22Rv1 (cell line): ENCODE measurements at regions not wholly inside any gene's neighbourhood (a gene's known extent, or its start where the extent isn't known, plus 50 kb on each side); places are given as distances from the start of the nearest gene placed in this dataset.

ENCODE experiments used
- ZFX ChIP-seq: fragments of 450-650 bp; IDR thresholded peaks from 2 replicates; pipeline ENCODE4 v1.6.1; 2017; ENCODE audit warnings: antibody characterized with exemption, borderline replicate concordance
- TF ChIP-seq, protein P1 (sequence below): fragments of 450-650 bp; IDR thresholded peaks from 2 replicates; pipeline ENCODE4 v1.5.1; 2017; ENCODE audit warnings: mild to moderate bottlenecking

DNA sequence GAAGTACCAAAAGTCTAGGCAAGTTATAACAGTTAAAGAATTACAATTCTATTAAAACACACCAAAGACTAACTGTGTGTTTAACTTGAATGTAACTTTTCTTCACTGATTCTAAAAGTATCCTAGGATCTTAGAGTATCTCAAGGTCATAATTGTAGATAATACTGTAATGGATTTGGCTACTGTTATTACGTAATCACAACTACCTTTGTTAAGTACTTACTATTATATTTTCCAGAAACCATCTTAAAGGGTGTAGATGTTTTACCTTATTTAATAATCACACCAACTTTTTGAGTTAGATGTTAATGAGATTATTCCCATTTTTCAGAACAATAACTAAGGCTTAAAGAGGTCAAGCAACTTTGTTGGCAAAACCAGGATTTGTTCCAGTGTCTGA, 161.3 kb upstream of the REG3A start:
- TF ChIP-seq, protein P1, sequence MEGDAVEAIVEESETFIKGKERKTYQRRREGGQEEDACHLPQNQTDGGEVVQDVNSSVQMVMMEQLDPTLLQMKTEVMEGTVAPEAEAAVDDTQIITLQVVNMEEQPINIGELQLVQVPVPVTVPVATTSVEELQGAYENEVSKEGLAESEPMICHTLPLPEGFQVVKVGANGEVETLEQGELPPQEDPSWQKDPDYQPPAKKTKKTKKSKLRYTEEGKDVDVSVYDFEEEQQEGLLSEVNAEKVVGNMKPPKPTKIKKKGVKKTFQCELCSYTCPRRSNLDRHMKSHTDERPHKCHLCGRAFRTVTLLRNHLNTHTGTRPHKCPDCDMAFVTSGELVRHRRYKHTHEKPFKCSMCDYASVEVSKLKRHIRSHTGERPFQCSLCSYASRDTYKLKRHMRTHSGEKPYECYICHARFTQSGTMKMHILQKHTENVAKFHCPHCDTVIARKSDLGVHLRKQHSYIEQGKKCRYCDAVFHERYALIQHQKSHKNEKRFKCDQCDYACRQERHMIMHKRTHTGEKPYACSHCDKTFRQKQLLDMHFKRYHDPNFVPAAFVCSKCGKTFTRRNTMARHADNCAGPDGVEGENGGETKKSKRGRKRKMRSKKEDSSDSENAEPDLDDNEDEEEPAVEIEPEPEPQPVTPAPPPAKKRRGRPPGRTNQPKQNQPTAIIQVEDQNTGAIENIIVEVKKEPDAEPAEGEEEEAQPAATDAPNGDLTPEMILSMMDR = no peak
- TF ChIP-seq ZFX = no peak
